ENCODE measurements at regions not wholly inside any gene's neighbourhood (a gene's known extent, or its start where the extent isn't known, plus 50 kb on each side); places are given as distances from the start of the nearest gene placed in this dataset.

- Histone ChIP-seq H3K18ac (ENCODE audit: extremely low read depth, low read length) (no peak overlapping the region), H3K4me3 (ENCODE audit: extremely low read depth in 1 of 4, insufficient read depth in 2 of 4, low read depth in 3 of 4, low read length in 4 of 4) (no peak overlapping the region), H3K9me3 (ENCODE audit: insufficient read depth in 2 of 2, low read depth in 1 of 2, low read length in 1 of 2) (no peaks in the 10 kb centered on the region), H4K20me1 (replicated peaks in 1 of 2; ENCODE audit: control insufficient read depth in 1 of 2, insufficient read depth in 2 of 2, low read length in 2 of 2) (no peaks in the 10 kb centered on the region), H2BK15ac (ENCODE audit: low read length) (no peak overlapping the region), H2BK12ac (ENCODE audit: low read depth, low read length) (no peak overlapping the region), H3K23me2 (ENCODE audit: low read depth, low read length) (no peaks in the 10 kb centered on the region), H2BK20ac (ENCODE audit: low read length) (no peak overlapping the region), H3K23ac (ENCODE audit: insufficient read length) (no peak overlapping the region), H2BK5ac (ENCODE audit: low read depth, low read length) (no peak overlapping the region), H3K4me2 (ENCODE audit: insufficient read depth in 1 of 2, low read depth in 2 of 2, low read length in 2 of 2) (no peak overlapping the region), H4K91ac (replicated peaks; ENCODE audit: insufficient read length, low read length) (no peak overlapping the region), H4K8ac (ENCODE audit: extremely low read depth, insufficient read depth, low read length) (no peak overlapping the region), H3K36me3 (ENCODE audit: control insufficient read depth in 2 of 4, insufficient read depth in 4 of 4, low read length in 3 of 4) (no peaks in the 10 kb centered on the region), H3K4me1 (replicated peaks in 1 of 4; ENCODE audit: control insufficient read depth in 3 of 4, insufficient read depth in 4 of 4, low read length in 3 of 4) (no peaks in the 10 kb centered on the region), H3K79me1 (ENCODE audit: low read depth, low read length) (no peaks in the 10 kb centered on the region), H3K4ac (replicated peaks; ENCODE audit: insufficient read length, low read depth, low read length) (no peak overlapping the region), H2AFZ (ENCODE audit: low read length) (no peak overlapping the region), H3K79me2 (ENCODE audit: control insufficient read depth in 1 of 2, insufficient read depth in 2 of 2, low read length in 2 of 2) (no peaks in the 10 kb centered on the region), H4K5ac (ENCODE audit: insufficient read length, low read depth, low read length) (no peak overlapping the region), H3K27ac (ENCODE audit: low read depth, low read length) (no peak overlapping the region), H3K14ac (ENCODE audit: insufficient read length) (no peak overlapping the region), H2BK120ac (replicated peaks; ENCODE audit: low read depth, low read length) (no peak overlapping the region), H3K9ac (replicated peaks in 1 of 4; ENCODE audit: extremely low read depth in 1 of 4, low read depth in 3 of 4, low read length in 3 of 4) (no peak overlapping the region), H3K56ac (replicated peaks; ENCODE audit: insufficient read length, low read depth, low read length) (no peak overlapping the region), H3K27me3 (replicated peaks in 1 of 4; ENCODE audit: control insufficient read depth in 3 of 4, extremely low read depth in 1 of 4, insufficient read depth in 3 of 4, low read length in 3 of 4) (no peaks in the 10 kb centered on the region), H2AK5ac (ENCODE audit: low read depth, low read length) (no peak overlapping the region)
- TF ChIP-seq TCF12 (IDR thresholded peaks at IDR 0.05; ENCODE audit: low read depth, low read length) (no peak), YY1 (IDR thresholded peaks at IDR 0.05; ENCODE audit: low read depth, low read length) (no peak)
- TF ChIP-seq, protein P1, sequence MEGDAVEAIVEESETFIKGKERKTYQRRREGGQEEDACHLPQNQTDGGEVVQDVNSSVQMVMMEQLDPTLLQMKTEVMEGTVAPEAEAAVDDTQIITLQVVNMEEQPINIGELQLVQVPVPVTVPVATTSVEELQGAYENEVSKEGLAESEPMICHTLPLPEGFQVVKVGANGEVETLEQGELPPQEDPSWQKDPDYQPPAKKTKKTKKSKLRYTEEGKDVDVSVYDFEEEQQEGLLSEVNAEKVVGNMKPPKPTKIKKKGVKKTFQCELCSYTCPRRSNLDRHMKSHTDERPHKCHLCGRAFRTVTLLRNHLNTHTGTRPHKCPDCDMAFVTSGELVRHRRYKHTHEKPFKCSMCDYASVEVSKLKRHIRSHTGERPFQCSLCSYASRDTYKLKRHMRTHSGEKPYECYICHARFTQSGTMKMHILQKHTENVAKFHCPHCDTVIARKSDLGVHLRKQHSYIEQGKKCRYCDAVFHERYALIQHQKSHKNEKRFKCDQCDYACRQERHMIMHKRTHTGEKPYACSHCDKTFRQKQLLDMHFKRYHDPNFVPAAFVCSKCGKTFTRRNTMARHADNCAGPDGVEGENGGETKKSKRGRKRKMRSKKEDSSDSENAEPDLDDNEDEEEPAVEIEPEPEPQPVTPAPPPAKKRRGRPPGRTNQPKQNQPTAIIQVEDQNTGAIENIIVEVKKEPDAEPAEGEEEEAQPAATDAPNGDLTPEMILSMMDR (IDR thresholded peaks at IDR 0.05; ENCODE audit: control extremely low read depth in 1 of 3, insufficient read depth in 1 of 3, low read depth in 1 of 3, low read length in 3 of 3): no peak
- no peak for FAIRE-seq
- POLR2A ChIA-PET (ENCODE audit: partially characterized antibody): no interaction called here
- DNase-seq (ENCODE audit: low read depth in 1 of 2, low spot score in 2 of 2): no peak
- CTCF ChIA-PET (ENCODE audit: partially characterized antibody): interaction anchor here (1.6 kb wide), 1 partner anchor 17 kb away, joined by 4 read pairs; no protein-coding TSS in a partner anchor
- 95% methylated on average over 3 of the region's 3 CpGs; no CpG with 5 or more reads in 1 of the 2 experiments for WGBS, 2 experiments (ENCODE audit: extremely low coverage in 1 of 2, insufficient coverage in 1 of 2, insufficient read length in 1 of 2, insufficient replicate concordance in 2 of 2, low coverage in 1 of 2, low lambda C conversion rate in 2 of 2, missing lambda C conversion rate in 1 of 2)
Measured at GRCh38 chr3:519026-519425, 322.5 kb downstream of the CHL1 start.

Data from H1 (cell line).